ENCODE measurements at regions not wholly inside any gene's neighbourhood (a gene's known extent, or its start where the extent isn't known, plus 50 kb on each side); places are given as distances from the start of the nearest gene placed in this dataset.

- Histone ChIP-seq H3K4me1 (replicated peaks) (no peaks in the 10 kb centered on the region), H3K27ac (no peak overlapping the region), H3K36me3 (no peaks in the 10 kb centered on the region), H3K4me3 (no peak overlapping the region), H3K27me3 (replicated peaks; ENCODE audit: insufficient read depth) (no peaks in the 10 kb centered on the region), H3K9me3 (no peaks in the 10 kb centered on the region)
- DNase-seq (ENCODE audit: low spot score), result no peak
- WGBS, result 88% methylated on average over 12 of the region's 12 CpGs
- TF ChIP-seq POLR2AphosphoS5 (IDR thresholded peaks at IDR 0.05), result no peak
- TF ChIP-seq CTCF (IDR thresholded peaks at IDR 0.05), result no peak
- no peak for TF ChIP-seq POLR2A (IDR thresholded peaks at IDR 0.05)
- intact Hi-C loops (cut with DNase I), result no loop called here
These were observed 194.3 kb upstream of the SOX1 start for GRCh38 chr13:111872475-111873150.

GRCh38 chr13:111873676-111874178 is 193.2 kb upstream of the SOX1 start:
- DNase-seq (ENCODE audit: low spot score), result no peak
- Histone ChIP-seq H3K27ac (no peak overlapping the region), H3K4me3 (no peak overlapping the region), H3K4me1 (replicated peaks) (no peaks in the 10 kb centered on the region), H3K27me3 (replicated peaks; ENCODE audit: insufficient read depth) (no peaks in the 10 kb centered on the region), H3K9me3 (no peaks in the 10 kb centered on the region), H3K36me3 (no peaks in the 10 kb centered on the region)
- intact Hi-C loops (cut with DNase I), result no loop called here
- TF ChIP-seq CTCF (IDR thresholded peaks at IDR 0.05) (no peak), POLR2AphosphoS5 (IDR thresholded peaks at IDR 0.05) (no peak), POLR2A (IDR thresholded peaks at IDR 0.05) (no peak)
- WGBS, result 89% methylated on average over 8 of the region's 8 CpGs

GRCh38 chr13:111874981-111875380 is 192.0 kb upstream of the SOX1 start:
- TF ChIP-seq POLR2A (IDR thresholded peaks at IDR 0.05), result no peak
- TF ChIP-seq CTCF (IDR thresholded peaks at IDR 0.05), result no peak
- TF ChIP-seq POLR2AphosphoS5 (IDR thresholded peaks at IDR 0.05), result no peak
- H3K4me1 ChIP-seq (replicated peaks), result no peaks in the 10 kb centered on the region
- no peaks in the 10 kb centered on the region for H3K36me3 ChIP-seq
- intact Hi-C loops (cut with DNase I), result no loop called here
- H3K27me3 ChIP-seq (replicated peaks; ENCODE audit: insufficient read depth), result no peaks in the 10 kb centered on the region
- H3K4me3 ChIP-seq, result no peak overlapping the region
- no peak overlapping the region for H3K27ac ChIP-seq
- 89% methylated on average over 13 of the region's 13 CpGs for WGBS
- no peaks in the 10 kb centered on the region for H3K9me3 ChIP-seq
- DNase-seq (ENCODE audit: low spot score), result no peak

GRCh38 chr13:111875915-111876314 is 191.0 kb upstream of the SOX1 start:
- TF ChIP-seq CTCF (IDR thresholded peaks at IDR 0.05) (no peak), POLR2A (IDR thresholded peaks at IDR 0.05) (no peak), POLR2AphosphoS5 (IDR thresholded peaks at IDR 0.05) (no peak)
- Histone ChIP-seq H3K9me3 (no peaks in the 10 kb centered on the region), H3K4me1 (replicated peaks) (no peaks in the 10 kb centered on the region), H3K27ac (no peak overlapping the region), H3K36me3 (no peaks in the 10 kb centered on the region), H3K27me3 (replicated peaks; ENCODE audit: insufficient read depth) (no peaks in the 10 kb centered on the region), H3K4me3 (no peak overlapping the region)
- 60% methylated on average over 7 of the region's 7 CpGs for WGBS
- no peak for DNase-seq (ENCODE audit: low spot score)
- intact Hi-C loops (cut with DNase I), result no loop called here

GRCh38 chr13:111876506-111876905 is 190.4 kb upstream of the SOX1 start:
- no peak for DNase-seq (ENCODE audit: low spot score)
- no peak for TF ChIP-seq POLR2AphosphoS5 (IDR thresholded peaks at IDR 0.05)
- no peak for TF ChIP-seq POLR2A (IDR thresholded peaks at IDR 0.05)
- TF ChIP-seq CTCF (IDR thresholded peaks at IDR 0.05), result no peak
- H3K27me3 ChIP-seq (replicated peaks; ENCODE audit: insufficient read depth), result no peaks in the 10 kb centered on the region

More at GRCh38 chr13:111876506-111876905, 190.4 kb upstream of the SOX1 start:
- H3K36me3 ChIP-seq, result no peaks in the 10 kb centered on the region
- H3K27ac ChIP-seq, result no peak overlapping the region
- no peaks in the 10 kb centered on the region for H3K4me1 ChIP-seq (replicated peaks)
- 73% methylated on average over 4 of the region's 4 CpGs for WGBS
- H3K4me3 ChIP-seq, result no peak overlapping the region
- intact Hi-C loops (cut with DNase I), result no loop called here
- H3K9me3 ChIP-seq, result no peaks in the 10 kb centered on the region
